ENCODE measurements at regions not wholly inside any gene's neighbourhood (a gene's known extent, or its start where the extent isn't known, plus 50 kb on each side); places are given as distances from the start of the nearest gene placed in this dataset.
"Not testable (repeated sequence)": the region's sequence is repeated elsewhere in the genome, so short reads cannot be mapped to it uniquely, and the experiment has no call there.

- Mint-ChIP-seq H3K27me3 (ENCODE audit: insufficient read depth, unreplicated experiment) (no peaks in the 10 kb centered on the region), H3K27ac (ENCODE audit: unreplicated experiment) (no peak overlapping the region), H3K9me3 (ENCODE audit: unreplicated experiment) (no peaks in the 10 kb centered on the region), H3K4me1 (ENCODE audit: low read depth, unreplicated experiment) (no peaks in the 10 kb centered on the region), H3K36me3 (ENCODE audit: insufficient read depth, unreplicated experiment) (no peaks in the 10 kb centered on the region), H3K4me3 (ENCODE audit: unreplicated experiment) (no peak overlapping the region)
- Histone ChIP-seq H3K4me3 (ENCODE audit: low read depth, low read length) (no peak overlapping the region), H3K27me3 (replicated peaks; ENCODE audit: control insufficient read depth, insufficient read depth, low read length) (no peaks in the 10 kb centered on the region), H3K9me3 (no peaks in the 10 kb centered on the region), H3K4me1 (no peaks in the 10 kb centered on the region), H3K36me3 (ENCODE audit: control insufficient read depth, insufficient read depth, low read length) (no peaks in the 10 kb centered on the region)
- BruUV-seq (replicated peaks), result no TSS peak
- CTCF ChIA-PET, result no interaction called here
- TF ChIP-seq, protein P1, sequence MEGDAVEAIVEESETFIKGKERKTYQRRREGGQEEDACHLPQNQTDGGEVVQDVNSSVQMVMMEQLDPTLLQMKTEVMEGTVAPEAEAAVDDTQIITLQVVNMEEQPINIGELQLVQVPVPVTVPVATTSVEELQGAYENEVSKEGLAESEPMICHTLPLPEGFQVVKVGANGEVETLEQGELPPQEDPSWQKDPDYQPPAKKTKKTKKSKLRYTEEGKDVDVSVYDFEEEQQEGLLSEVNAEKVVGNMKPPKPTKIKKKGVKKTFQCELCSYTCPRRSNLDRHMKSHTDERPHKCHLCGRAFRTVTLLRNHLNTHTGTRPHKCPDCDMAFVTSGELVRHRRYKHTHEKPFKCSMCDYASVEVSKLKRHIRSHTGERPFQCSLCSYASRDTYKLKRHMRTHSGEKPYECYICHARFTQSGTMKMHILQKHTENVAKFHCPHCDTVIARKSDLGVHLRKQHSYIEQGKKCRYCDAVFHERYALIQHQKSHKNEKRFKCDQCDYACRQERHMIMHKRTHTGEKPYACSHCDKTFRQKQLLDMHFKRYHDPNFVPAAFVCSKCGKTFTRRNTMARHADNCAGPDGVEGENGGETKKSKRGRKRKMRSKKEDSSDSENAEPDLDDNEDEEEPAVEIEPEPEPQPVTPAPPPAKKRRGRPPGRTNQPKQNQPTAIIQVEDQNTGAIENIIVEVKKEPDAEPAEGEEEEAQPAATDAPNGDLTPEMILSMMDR (IDR thresholded peaks at IDR 0.05; ENCODE audit: insufficient read depth in 1 of 2, low read depth in 1 of 2, low read length in 1 of 2, severe bottlenecking in 1 of 2, unreplicated experiment in 1 of 2), result no peak
- POLR2A ChIA-PET, result no interaction called here
- intact Hi-C loops (cut with micrococcal nuclease; ENCODE audit: unreplicated experiment), result no loop called here
- DNase-seq, result no peak
Observed at GRCh38 chr6:134543128-134543527, 225.2 kb upstream of the SGK1 start.

- ChIA-PET CTCF (no interaction called here), POLR2A (no interaction called here)
- Histone ChIP-seq H3K9me3 (no peaks in the 10 kb centered on the region), H3K27me3 (replicated peaks; ENCODE audit: control insufficient read depth, insufficient read depth, low read length) (no peaks in the 10 kb centered on the region), H3K4me1 (no peaks in the 10 kb centered on the region), H3K36me3 (ENCODE audit: control insufficient read depth, insufficient read depth, low read length) (no peaks in the 10 kb centered on the region), H3K4me3 (ENCODE audit: low read depth, low read length) (no peak overlapping the region)
- H3K9me3 Mint-ChIP-seq (ENCODE audit: unreplicated experiment), result no peaks in the 10 kb centered on the region
- no peak for DNase-seq
- no peaks in the 10 kb centered on the region for H3K27me3 Mint-ChIP-seq (ENCODE audit: insufficient read depth, unreplicated experiment)
- intact Hi-C loops (cut with micrococcal nuclease; ENCODE audit: unreplicated experiment), result no loop called here
- H3K4me1 Mint-ChIP-seq (ENCODE audit: low read depth, unreplicated experiment), result no peaks in the 10 kb centered on the region
- H3K4me3 Mint-ChIP-seq (ENCODE audit: unreplicated experiment), result no peak overlapping the region
- no peaks in the 10 kb centered on the region for H3K36me3 Mint-ChIP-seq (ENCODE audit: insufficient read depth, unreplicated experiment)
- H3K27ac Mint-ChIP-seq (ENCODE audit: unreplicated experiment), result no peak overlapping the region
- BruUV-seq (replicated peaks), result no TSS peak
- TF ChIP-seq, protein P1 (IDR thresholded peaks at IDR 0.05; ENCODE audit: insufficient read depth in 1 of 2, low read depth in 1 of 2, low read length in 1 of 2, severe bottlenecking in 1 of 2, unreplicated experiment in 1 of 2), result no peak
Observed at GRCh38 chr6:134541001-134541400, 223.1 kb upstream of the SGK1 start.

DNA sequence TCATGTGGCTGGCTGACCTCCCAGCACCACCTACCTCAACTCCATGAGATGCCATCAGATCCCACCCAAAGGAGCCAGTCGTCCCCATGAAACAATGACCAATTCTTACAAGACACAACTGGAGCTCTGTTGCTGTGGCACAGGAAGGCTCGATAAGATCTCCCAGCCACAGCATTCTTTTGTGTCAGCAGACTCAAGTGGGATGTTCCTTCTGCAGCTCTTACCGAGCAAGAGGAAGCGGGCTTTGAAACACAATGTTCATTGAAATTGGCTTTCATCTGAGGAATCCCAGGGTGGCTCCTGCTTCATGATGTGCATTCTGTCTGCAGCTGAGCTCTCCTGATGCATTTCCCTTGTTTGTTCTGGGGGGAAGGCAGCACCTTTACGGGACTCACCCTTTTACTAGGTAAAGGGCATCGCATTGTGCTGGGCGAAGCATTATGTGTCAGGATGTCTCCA, 222.0 kb upstream of the SGK1 start:
- no peaks in the 10 kb centered on the region for H3K36me3 ChIP-seq (ENCODE audit: control insufficient read depth, insufficient read depth, low read length)
- H3K4me3 Mint-ChIP-seq (ENCODE audit: unreplicated experiment), result no peak overlapping the region
- H3K27me3 Mint-ChIP-seq (ENCODE audit: insufficient read depth, unreplicated experiment), result no peaks in the 10 kb centered on the region
- no peaks in the 10 kb centered on the region for H3K9me3 Mint-ChIP-seq (ENCODE audit: unreplicated experiment)
- no TSS peak for BruUV-seq (replicated peaks)
- intact Hi-C loops (cut with micrococcal nuclease; ENCODE audit: unreplicated experiment), result no loop called here
- no peaks in the 10 kb centered on the region for H3K4me1 Mint-ChIP-seq (ENCODE audit: low read depth, unreplicated experiment)
- no peaks in the 10 kb centered on the region for H3K36me3 Mint-ChIP-seq (ENCODE audit: insufficient read depth, unreplicated experiment)
- POLR2A ChIA-PET, result no interaction called here
- TF ChIP-seq, protein P1 (IDR thresholded peaks at IDR 0.05; ENCODE audit: insufficient read depth in 1 of 2, low read depth in 1 of 2, low read length in 1 of 2, severe bottlenecking in 1 of 2, unreplicated experiment in 1 of 2), result no peak
- H3K27ac Mint-ChIP-seq (ENCODE audit: unreplicated experiment), result no peak overlapping the region
- no peaks in the 10 kb centered on the region for H3K27me3 ChIP-seq (replicated peaks; ENCODE audit: control insufficient read depth, insufficient read depth, low read length)
- DNase-seq, result no peak
- H3K4me3 ChIP-seq (ENCODE audit: low read depth, low read length), result no peak overlapping the region
- H3K9me3 ChIP-seq, result no peaks in the 10 kb centered on the region
- H3K4me1 ChIP-seq, result no peaks in the 10 kb centered on the region
- CTCF ChIA-PET, result no interaction called here

- H3K9me3 Mint-ChIP-seq (ENCODE audit: unreplicated experiment); H3K4me1 ChIP-seq; DNase-seq; H3K27me3 ChIP-seq (replicated peaks; ENCODE audit: control insufficient read depth, insufficient read depth, low read length); H3K4me3 ChIP-seq (ENCODE audit: low read depth, low read length); CTCF ChIA-PET; H3K36me3 ChIP-seq (ENCODE audit: control insufficient read depth, insufficient read depth, low read length); POLR2A ChIA-PET; H3K27me3 Mint-ChIP-seq (ENCODE audit: insufficient read depth, unreplicated experiment); H3K36me3 Mint-ChIP-seq (ENCODE audit: insufficient read depth, unreplicated experiment); H3K9me3 ChIP-seq; BruUV-seq (replicated peaks); intact Hi-C loops (cut with micrococcal nuclease; ENCODE audit: unreplicated experiment); H3K4me1 Mint-ChIP-seq (ENCODE audit: low read depth, unreplicated experiment); H3K4me3 Mint-ChIP-seq (ENCODE audit: unreplicated experiment); H3K27ac Mint-ChIP-seq (ENCODE audit: unreplicated experiment): not testable (repeated sequence)
Observed at GRCh38 chr6:134537765-134538164, 219.9 kb upstream of the SGK1 start.

All from Caco-2 (cell line).